SK-N-SH (cell line): ENCODE measurements at regions not wholly inside any gene's neighbourhood (a gene's known extent, or its start where the extent isn't known, plus 50 kb on each side); places are given as distances from the start of the nearest gene placed in this dataset.

Experiments
- CTCF ChIA-PET: fragments of 300-600, 350-600 bp; formaldehyde crosslinking; extraction: SDS; loops from one replicate; lab custom pipeline; 2021; lab: Yijun Ruan, JAX
- POLR2A ChIA-PET: fragments of 350-600 bp; sonication (Branson Sonifier 250); formaldehyde crosslinking; extraction: SDS; loops from one replicate; lab custom pipeline; 2020; ENCODE audit warnings: antibody characterized with exemption, inconsistent platforms; lab: Yijun Ruan, JAX
- DNase-seq: peaks from one replicate; pipeline ENCODE4 v3.0.0; 2012
- H2AFZ ChIP-seq: fragments of 200-600 bp; sonication (generic); 2 replicates; pipeline ENCODE4 v1.8.1; 2016; ENCODE audit warnings: antibody characterized with exemption, mild to moderate bottlenecking, low read depth
- H3F3A ChIP-seq: fragments of 200-600 bp; sonication (generic); replicated peaks from 2 replicates; pipeline ENCODE3; 2016; ENCODE audit warnings: antibody characterized with exemption, mild to moderate bottlenecking; ENCODE audit not compliant: insufficient read depth
- H3K27ac ChIP-seq, 2 experiments: fragments of 200-500 bp in 1 of 2; fragments of 200-600 bp in 1 of 2; sonication (Bioruptor generic) in 1 of 2; sonication (generic), shearing (Covaris generic) in 1 of 2; 2 replicates each; pipeline versions ENCODE4 v1.5.1 to v1.6.1; 2014 to 2016; ENCODE audit warnings: low read depth in 2 of 2, inconsistent platforms in 1 of 2, low read length in 1 of 2, mild to moderate bottlenecking in 1 of 2, mixed read lengths in 1 of 2
- H3K27me3 ChIP-seq: fragments of 200-600 bp; sonication (generic), shearing (Covaris generic); 2 replicates; pipeline ENCODE4 v1.6.1; 2016; ENCODE audit warnings: mixed run types; ENCODE audit not compliant: insufficient read depth
- H3K36me3 ChIP-seq, 2 experiments: fragments of 200-500 bp in 1 of 2; fragments of 200-600 bp in 1 of 2; sonication (Bioruptor generic) in 1 of 2; sonication (generic) in 1 of 2; replicated peaks in 1 of 2; 2 replicates each; pipeline versions ENCODE3 to v1.5.1; 2014 to 2016; ENCODE audit warnings: low read length in 1 of 2, mild to moderate bottlenecking in 1 of 2; ENCODE audit not compliant: insufficient read depth in 2 of 2, control insufficient read depth in 1 of 2
- H3K4me1 ChIP-seq, 2 experiments: fragments of 200-500 bp in 1 of 2; fragments of 200-600 bp in 1 of 2; sonication (Bioruptor generic) in 1 of 2; sonication (generic), shearing (Covaris generic) in 1 of 2; 2 replicates each; pipeline versions ENCODE4 v1.5.1 to v1.6.1; 2014 to 2016; ENCODE audit warnings: low read depth in 1 of 2, low read length in 1 of 2, mixed run types in 1 of 2; ENCODE audit not compliant: insufficient read depth in 2 of 2, control insufficient read depth in 1 of 2
- H3K4me2 ChIP-seq: fragments of 200-600 bp; sonication (generic), shearing (Covaris generic); 2 replicates; pipeline ENCODE4 v1.6.1; 2017; ENCODE audit warnings: mixed run types
- H3K4me3 ChIP-seq, 2 experiments: fragments of 200-500 bp in 1 of 2; fragments of 200-600 bp in 1 of 2; sonication (Bioruptor generic) in 1 of 2; sonication (generic), shearing (Covaris generic) in 1 of 2; 2 replicates each; pipeline versions ENCODE4 v1.5.1 to v1.8.1; 2014 to 2016; ENCODE audit warnings: low read depth in 2 of 2, inconsistent platforms in 1 of 2, low read length in 1 of 2, mild to moderate bottlenecking in 1 of 2, mixed read lengths in 1 of 2, moderate library complexity in 1 of 2
- H3K79me2 ChIP-seq: fragments of 200-600 bp; sonication (generic); 2 replicates; pipeline ENCODE4 v1.8.1; 2017; ENCODE audit warnings: mild to moderate bottlenecking; ENCODE audit not compliant: insufficient read depth
- H3K9ac ChIP-seq: fragments of 200-600 bp; sonication (generic); 2 replicates; pipeline ENCODE4 v1.6.1; 2017; ENCODE audit warnings: mixed run types
- H3K9me2 ChIP-seq: fragments of 200-600 bp; sonication (generic); 2 replicates; pipeline ENCODE4 v1.6.1; 2017; ENCODE audit warnings: mixed run types
- H3K9me3 ChIP-seq: fragments of 200-600 bp; sonication (generic); 2 replicates; pipeline ENCODE4 v1.6.1; 2017; ENCODE audit warnings: mixed run types, mild to moderate bottlenecking, moderate library complexity
- H4K20me1 ChIP-seq: fragments of 200-600 bp; sonication (generic); 2 replicates; pipeline ENCODE4 v1.6.1; 2017; ENCODE audit warnings: mild to moderate bottlenecking, mixed run types; ENCODE audit not compliant: insufficient read depth
- CHD2 ChIP-seq: fragments of 150-350 bp; IDR thresholded peaks from 2 replicates; pipeline ENCODE4 v1.6.1; 2018; ENCODE audit warnings: low read length; ENCODE audit not compliant: partially characterized antibody
- ELF1 ChIP-seq: IDR thresholded peaks from 2 replicates; pipeline ENCODE4 v1.4.0; 2012
- EP300 ChIP-seq, 2 experiments: IDR thresholded peaks; 2 replicates each; pipeline versions ENCODE4 v1.4.0 to v1.6.1; 2012; ENCODE audit warnings: borderline replicate concordance in 1 of 2, low read depth in 1 of 2, low read length in 1 of 2
- FOSL2 ChIP-seq: IDR thresholded peaks from 2 replicates; pipeline ENCODE4 v1.4.0; 2012; ENCODE audit warnings: low read depth, mild to moderate bottlenecking, moderate library complexity, borderline replicate concordance
- FOXM1 ChIP-seq: IDR thresholded peaks from 2 replicates; pipeline ENCODE4 v1.4.0; 2012; ENCODE audit warnings: low read depth, mild to moderate bottlenecking
- GABPA ChIP-seq: IDR thresholded peaks from 2 replicates; pipeline ENCODE4 v1.4.0; 2012; ENCODE audit warnings: low read depth, mild to moderate bottlenecking
- IRF3 ChIP-seq: fragments of 150-350 bp; IDR thresholded peaks from 2 replicates; pipeline ENCODE4 v1.6.1; 2016; ENCODE audit warnings: mild to moderate bottlenecking, low read depth, low read length
- JUND ChIP-seq: IDR thresholded peaks from 2 replicates; pipeline ENCODE4 v1.4.0; 2012
- MXI1 ChIP-seq: IDR thresholded peaks from 2 replicates; pipeline ENCODE4 v1.6.1; 2012; ENCODE audit warnings: mild to moderate bottlenecking, low read depth, low read length, improper control_type of control experiment
- NRF1 ChIP-seq: IDR thresholded peaks from 2 replicates; pipeline ENCODE4 v1.6.1; 2012; ENCODE audit warnings: low read depth, mild to moderate bottlenecking, low read length
- PBX3 ChIP-seq: IDR thresholded peaks from 2 replicates; pipeline ENCODE4; 2012
- POLR2AphosphoS5 ChIP-seq: IDR thresholded peaks from 2 replicates; pipeline ENCODE4 v1.6.1; 2012; ENCODE audit warnings: low read depth, low read length
- RAD21 ChIP-seq: IDR thresholded peaks from 2 replicates; pipeline ENCODE4 v1.6.1; 2012; ENCODE audit warnings: mild to moderate bottlenecking, low read length
- RFX5 ChIP-seq: IDR thresholded peaks from 2 replicates; pipeline ENCODE4 v1.6.1; 2012; ENCODE audit warnings: mild to moderate bottlenecking, improper control_type of control experiment, low read length
- RXRA ChIP-seq: IDR thresholded peaks from 2 replicates; pipeline ENCODE4 v1.4.0; 2012; ENCODE audit warnings: low read depth, mild to moderate bottlenecking, borderline replicate concordance
- SMC3 ChIP-seq: IDR thresholded peaks from 2 replicates; pipeline ENCODE4 v1.6.1; 2012; ENCODE audit warnings: low read depth, low read length, improper control_type of control experiment
- TAF1 ChIP-seq: IDR thresholded peaks from 2 replicates; pipeline ENCODE4 v1.6.1; 2012; ENCODE audit warnings: low read depth, mild to moderate bottlenecking, low read length, moderate library complexity, borderline replicate concordance
- TCF12 ChIP-seq: IDR thresholded peaks from 2 replicates; pipeline ENCODE4 v1.4.0; 2012
- YY1 ChIP-seq: IDR thresholded peaks from 2 replicates; pipeline ENCODE4 v1.4.0; 2012; ENCODE audit warnings: low read depth, mild to moderate bottlenecking
- ZBTB33 ChIP-seq: IDR thresholded peaks from 2 replicates; pipeline ENCODE4 v1.4.0; 2012; ENCODE audit warnings: low read depth, borderline replicate concordance
- WGBS: methylation state at CpG from one replicate; pipeline ENCODE4 v1.1.6; 2017; ENCODE audit warnings: low lambda C conversion rate; 5-methylcytosine and 5-hydroxymethylcytosine counted together
- TF ChIP-seq, protein P1 (sequence below): fragments of 200-600 bp; sonication (generic); IDR thresholded peaks from 2 replicates; pipeline ENCODE4 v1.6.1; 2017; ENCODE audit warnings: antibody characterized with exemption, mild to moderate bottlenecking, moderate library complexity

DNA sequence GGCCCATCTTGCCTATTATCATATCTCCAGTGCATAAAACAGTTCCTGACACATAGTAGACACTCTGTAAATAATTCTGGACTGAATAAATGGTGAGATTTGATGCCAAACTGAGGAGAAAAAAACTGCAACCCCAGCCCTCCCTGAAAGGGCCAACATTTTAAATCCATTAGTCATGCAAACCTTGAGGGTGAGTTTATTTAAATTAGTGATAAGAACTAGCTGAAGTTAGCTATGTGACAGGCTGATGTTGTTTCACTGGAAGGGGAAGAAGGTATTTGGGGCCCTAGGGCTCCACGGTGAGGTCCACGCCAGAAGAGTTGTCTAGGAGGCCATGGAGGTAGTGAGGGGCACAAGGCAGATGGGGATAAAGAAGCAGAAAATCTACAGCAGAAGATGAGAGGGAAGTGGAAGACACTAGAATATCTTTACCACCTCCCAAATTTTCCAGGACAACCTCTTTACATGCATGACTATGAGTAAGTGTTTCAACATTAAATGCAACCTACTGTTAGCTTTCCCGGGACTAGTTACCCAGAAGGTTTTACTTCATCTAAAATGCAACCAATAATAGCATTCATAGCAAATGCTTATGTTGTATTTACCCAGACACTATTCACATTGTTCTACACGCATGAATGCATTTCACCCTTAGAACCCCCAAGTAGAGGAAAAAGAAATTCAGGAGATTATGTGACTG, 183.2 kb upstream of the LYZL1 start:
- H3K4me1 ChIP-seq, result peaks cover 8 to 14% of the 10 kb centered on the region in 2 experiments; a peak in 2 of 4 replicates
- ChIA-PET CTCF (interaction anchor here (1.2 to 1.9 kb wide), 4 partner anchors 24 to 442 kb away, joined by 3 to 5 read pairs (median 4); no protein-coding TSS in a partner anchor), POLR2A (no interaction called here)
- no peaks in the 10 kb centered on the region for H3K36me3 ChIP-seq
- H3K79me2 ChIP-seq, result no peaks in the 10 kb centered on the region
- H3K9me2 ChIP-seq, result no peaks in the 10 kb centered on the region
- no peak overlapping the region for H3K4me3 ChIP-seq
- TF ChIP-seq JUND (no peak), PBX3 (no peak), FOXM1 (no peak), ZBTB33 (no peak), ELF1 (no peak), RAD21 (no peak), POLR2AphosphoS5 (no peak), CHD2 (no peak), RXRA (no peak), YY1 (no peak)
- TF ChIP-seq, protein P1, sequence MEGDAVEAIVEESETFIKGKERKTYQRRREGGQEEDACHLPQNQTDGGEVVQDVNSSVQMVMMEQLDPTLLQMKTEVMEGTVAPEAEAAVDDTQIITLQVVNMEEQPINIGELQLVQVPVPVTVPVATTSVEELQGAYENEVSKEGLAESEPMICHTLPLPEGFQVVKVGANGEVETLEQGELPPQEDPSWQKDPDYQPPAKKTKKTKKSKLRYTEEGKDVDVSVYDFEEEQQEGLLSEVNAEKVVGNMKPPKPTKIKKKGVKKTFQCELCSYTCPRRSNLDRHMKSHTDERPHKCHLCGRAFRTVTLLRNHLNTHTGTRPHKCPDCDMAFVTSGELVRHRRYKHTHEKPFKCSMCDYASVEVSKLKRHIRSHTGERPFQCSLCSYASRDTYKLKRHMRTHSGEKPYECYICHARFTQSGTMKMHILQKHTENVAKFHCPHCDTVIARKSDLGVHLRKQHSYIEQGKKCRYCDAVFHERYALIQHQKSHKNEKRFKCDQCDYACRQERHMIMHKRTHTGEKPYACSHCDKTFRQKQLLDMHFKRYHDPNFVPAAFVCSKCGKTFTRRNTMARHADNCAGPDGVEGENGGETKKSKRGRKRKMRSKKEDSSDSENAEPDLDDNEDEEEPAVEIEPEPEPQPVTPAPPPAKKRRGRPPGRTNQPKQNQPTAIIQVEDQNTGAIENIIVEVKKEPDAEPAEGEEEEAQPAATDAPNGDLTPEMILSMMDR, result no peak
- H3F3A ChIP-seq, result no peaks in the 10 kb centered on the region
- 60% methylated on average over 4 of the region's 4 CpGs for WGBS
- no peak for DNase-seq
- no peak overlapping the region for H2AFZ ChIP-seq
- H3K27ac ChIP-seq, result no peak overlapping the region
- no peak overlapping the region for H3K9ac ChIP-seq
- H3K4me2 ChIP-seq, result no peak overlapping the region
- no peaks in the 10 kb centered on the region for H3K27me3 ChIP-seq
- H4K20me1 ChIP-seq, result no peaks in the 10 kb centered on the region
- no peaks in the 10 kb centered on the region for H3K9me3 ChIP-seq

DNA sequence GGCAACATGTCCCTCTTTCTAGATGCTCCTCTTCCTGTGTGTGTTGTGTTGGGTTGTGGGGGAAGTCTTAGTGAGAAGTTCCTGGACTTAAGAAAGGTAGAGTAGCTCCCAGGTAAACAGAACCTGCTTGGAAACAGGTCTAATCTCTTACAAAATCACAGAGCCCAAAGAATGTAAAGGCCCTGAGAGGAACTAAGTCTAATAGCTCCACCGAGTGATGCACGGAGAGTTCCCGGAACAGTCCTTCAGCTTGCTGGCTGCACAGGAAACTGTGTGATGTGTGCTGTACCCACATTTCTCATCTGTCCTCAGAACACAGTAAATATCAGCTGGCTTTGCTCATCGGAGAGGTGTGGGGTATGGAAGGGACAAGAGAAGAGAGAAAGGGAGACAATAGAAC, 182.6 kb upstream of the LYZL1 start:
- Histone ChIP-seq H3K9ac (no peak overlapping the region), H3K9me2 (no peaks in the 10 kb centered on the region), H3K79me2 (no peaks in the 10 kb centered on the region), H3K9me3 (no peaks in the 10 kb centered on the region), H2AFZ (no peak overlapping the region), H3K4me2 (no peak overlapping the region), H4K20me1 (no peaks in the 10 kb centered on the region), H3K4me3 (no peak overlapping the region), H3F3A (no peaks in the 10 kb centered on the region), H3K4me1 (peaks cover 8 to 14% of the 10 kb centered on the region in 2 experiments; a peak in 2 of 4 replicates), H3K36me3 (no peaks in the 10 kb centered on the region), H3K27me3 (no peaks in the 10 kb centered on the region), H3K27ac (no peak overlapping the region)
- ChIA-PET POLR2A (no interaction called here), CTCF (interaction anchor here (1.2 to 1.9 kb wide), 4 partner anchors 23 to 442 kb away, joined by 3 to 5 read pairs (median 4); no protein-coding TSS in a partner anchor)
- WGBS, result 89% methylated on average over 4 of the region's 4 CpGs
- DNase-seq, result no peak
- TF ChIP-seq GABPA (no peak), ELF1 (no peak), IRF3 (no peak), FOSL2 (no peak), RFX5 (no peak), NRF1 (no peak), JUND (no peak), TAF1 (no peak), EP300 (IDR thresholded peaks at IDR 0.05; ENCODE audit: borderline replicate concordance in 1 of 2, low read depth in 1 of 2, low read length in 1 of 2) (no peak), TCF12 (no peak), RAD21 (no peak), MXI1 (no peak), SMC3 (no peak)
